Endothelial cell of umbilical vein (primary cell): ENCODE measurements at regions not wholly inside any gene's neighbourhood (a gene's known extent, or its start where the extent isn't known, plus 50 kb on each side); places are given as distances from the start of the nearest gene placed in this dataset.

Source experiments
- EZH2 ChIP-seq: IDR thresholded peaks from 2 replicates; pipeline ENCODE4 v1.6.1; 2012; ENCODE audit warnings: borderline replicate concordance, low read depth, mild to moderate bottlenecking, moderate library complexity, low read length, inconsistent platforms; ENCODE audit not compliant: severe bottlenecking
- GATA2 ChIP-seq: IDR thresholded peaks from 2 replicates; pipeline ENCODE4 v1.7.0; 2011; ENCODE audit warnings: low read depth, mild to moderate bottlenecking, moderate library complexity, mixed read lengths, low read length; ENCODE audit not compliant: insufficient read length, insufficient read depth
- JUN ChIP-seq: IDR thresholded peaks from 2 replicates; pipeline ENCODE4 v1.6.1; 2011; ENCODE audit warnings: borderline replicate concordance, low read depth; ENCODE audit not compliant: insufficient read length, insufficient read depth
- MYC ChIP-seq: IDR thresholded peaks from one replicate; pipeline ENCODE4 v1.6.1; 2011; ENCODE audit warnings: mild to moderate bottlenecking, low read depth, low read length
- POLR2A ChIP-seq: IDR thresholded peaks from 2 replicates; pipeline ENCODE4 v1.6.1; 2012; ENCODE audit warnings: low read depth, mild to moderate bottlenecking, control low read depth, low read length
- TF ChIP-seq, protein P1 (sequence below), 2 donors: IDR thresholded peaks; 1 replicate in 1 of 2; 2 replicates in 1 of 2; pipeline ENCODE4 v1.5.1; 2011; ENCODE audit warnings: low read length in 2 of 2, mild to moderate bottlenecking in 2 of 2, moderate library complexity in 2 of 2, control low read depth in 1 of 2, inconsistent platforms in 1 of 2, low read depth in 1 of 2; ENCODE audit not compliant: insufficient read depth in 1 of 2; ENCODE audit errors: extremely low read depth in 1 of 2
- TF ChIP-seq, protein P2 (sequence below): IDR thresholded peaks from 2 replicates; pipeline ENCODE4 v1.6.1; 2011; ENCODE audit not compliant: insufficient read depth, insufficient read length

DNA sequence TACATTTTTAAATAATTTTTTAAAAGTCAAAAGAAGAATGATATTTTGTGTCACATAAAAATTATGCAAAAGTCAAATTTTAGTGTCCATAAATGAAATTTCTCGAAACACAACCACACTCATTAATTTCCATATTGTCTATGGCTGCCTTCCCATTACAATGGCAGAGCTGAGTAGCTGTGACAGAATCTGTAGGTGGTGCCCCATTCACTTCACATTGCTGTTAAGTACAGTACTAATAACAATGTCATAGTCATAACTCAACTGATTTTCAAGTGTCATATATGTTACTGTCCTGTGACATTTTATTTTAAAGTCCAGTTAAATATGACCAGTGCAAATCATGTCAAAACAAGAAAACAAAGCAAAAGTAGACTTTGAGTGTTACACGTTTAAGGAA is 114.3 kb downstream of the SPRY2 start:
- TF ChIP-seq EZH2 (no peak), JUN (no peak), MYC (no peak), GATA2 (no peak), POLR2A (no peak)
- TF ChIP-seq, protein P1, sequence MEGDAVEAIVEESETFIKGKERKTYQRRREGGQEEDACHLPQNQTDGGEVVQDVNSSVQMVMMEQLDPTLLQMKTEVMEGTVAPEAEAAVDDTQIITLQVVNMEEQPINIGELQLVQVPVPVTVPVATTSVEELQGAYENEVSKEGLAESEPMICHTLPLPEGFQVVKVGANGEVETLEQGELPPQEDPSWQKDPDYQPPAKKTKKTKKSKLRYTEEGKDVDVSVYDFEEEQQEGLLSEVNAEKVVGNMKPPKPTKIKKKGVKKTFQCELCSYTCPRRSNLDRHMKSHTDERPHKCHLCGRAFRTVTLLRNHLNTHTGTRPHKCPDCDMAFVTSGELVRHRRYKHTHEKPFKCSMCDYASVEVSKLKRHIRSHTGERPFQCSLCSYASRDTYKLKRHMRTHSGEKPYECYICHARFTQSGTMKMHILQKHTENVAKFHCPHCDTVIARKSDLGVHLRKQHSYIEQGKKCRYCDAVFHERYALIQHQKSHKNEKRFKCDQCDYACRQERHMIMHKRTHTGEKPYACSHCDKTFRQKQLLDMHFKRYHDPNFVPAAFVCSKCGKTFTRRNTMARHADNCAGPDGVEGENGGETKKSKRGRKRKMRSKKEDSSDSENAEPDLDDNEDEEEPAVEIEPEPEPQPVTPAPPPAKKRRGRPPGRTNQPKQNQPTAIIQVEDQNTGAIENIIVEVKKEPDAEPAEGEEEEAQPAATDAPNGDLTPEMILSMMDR (IDR thresholded peaks at IDR 0.05; ENCODE audit: extremely low read depth in 1 of 2, insufficient read depth in 1 of 2, low read depth in 1 of 2, low read length in 2 of 2), result no peak
- TF ChIP-seq, protein P2, sequence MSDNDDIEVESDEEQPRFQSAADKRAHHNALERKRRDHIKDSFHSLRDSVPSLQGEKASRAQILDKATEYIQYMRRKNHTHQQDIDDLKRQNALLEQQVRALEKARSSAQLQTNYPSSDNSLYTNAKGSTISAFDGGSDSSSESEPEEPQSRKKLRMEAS, result no peak
